ENCODE measurements at regions not wholly inside any gene's neighbourhood (a gene's known extent, or its start where the extent isn't known, plus 50 kb on each side); places are given as distances from the start of the nearest gene placed in this dataset.
"Not testable (repeated sequence)": the region's sequence is repeated elsewhere in the genome, so short reads cannot be mapped to it uniquely, and the experiment has no call there.

GRCh38 chr6:115441651-115442050, 619.0 kb downstream of the FRK start:
- no peak for DNase-seq (ENCODE audit: low read depth, low spot score)

DNA sequence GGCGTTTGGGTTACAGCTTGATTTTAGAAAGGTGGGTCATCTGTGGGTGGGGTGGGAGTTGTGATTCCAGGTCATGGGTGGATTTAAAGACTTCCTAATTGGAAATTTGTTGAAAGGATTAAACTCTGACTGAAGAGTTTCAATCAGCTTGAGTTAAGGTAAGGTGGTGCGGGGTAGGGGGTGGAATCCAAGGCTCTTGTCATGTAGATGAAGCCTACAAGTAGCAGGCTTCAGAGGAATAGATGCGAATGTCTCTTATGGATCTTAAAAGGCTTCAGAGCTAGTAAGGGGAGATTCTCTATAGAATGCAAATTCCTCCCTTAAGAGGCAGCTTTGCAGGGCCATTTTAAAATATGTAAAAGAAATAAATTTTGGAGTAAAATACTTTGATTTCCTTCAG, 645.3 kb downstream of the FRK start:
- no peak for DNase-seq (ENCODE audit: low read depth, low spot score)

GRCh38 chr6:115414916-115415315, 645.8 kb downstream of the FRK start:
- DNase-seq (ENCODE audit: low read depth, low spot score), result not testable (repeated sequence)

GRCh38 chr6:115411756-115412155, 648.9 kb downstream of the FRK start:
- no peak for DNase-seq (ENCODE audit: low read depth, low spot score)

DNA sequence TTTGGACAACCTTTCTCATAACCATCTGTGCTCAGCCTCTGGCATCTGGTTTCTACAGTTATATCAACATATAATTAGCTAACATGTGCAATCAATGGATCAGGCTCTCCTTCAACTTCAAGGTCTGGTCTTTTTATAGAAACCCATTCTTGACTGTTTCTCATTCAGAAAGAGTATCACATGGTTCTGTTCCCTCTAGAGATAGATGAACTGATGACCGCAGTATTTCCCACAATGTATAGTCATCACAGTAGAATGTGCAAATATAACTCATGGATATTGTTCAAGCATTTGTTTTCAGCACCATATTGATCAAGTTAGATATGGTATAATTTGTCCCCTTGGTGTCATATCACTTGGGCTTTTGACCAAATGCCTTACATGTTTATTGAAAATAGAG, 656.2 kb downstream of the FRK start:
- no peak for DNase-seq (ENCODE audit: low read depth, low spot score)

DNA sequence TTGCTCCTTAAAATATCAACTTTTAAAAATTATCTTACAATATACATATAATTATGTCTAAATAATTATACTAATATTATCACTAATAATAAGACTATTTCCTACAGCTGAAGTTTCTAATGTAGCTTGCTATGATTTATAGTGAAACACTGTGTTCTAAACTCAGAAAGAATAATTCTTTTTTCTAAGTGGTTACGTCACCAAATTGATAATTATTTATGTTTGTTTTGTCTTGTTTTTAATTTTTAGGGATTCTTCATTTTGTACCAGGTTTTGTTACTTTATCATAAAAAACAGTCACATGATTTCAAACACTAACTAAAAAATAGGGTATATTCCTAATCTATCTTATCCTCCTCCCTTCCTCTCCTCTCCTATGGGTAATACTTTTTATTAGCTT, 662.1 kb downstream of the FRK start:
- no peak for DNase-seq (ENCODE audit: low read depth, low spot score)

DNA sequence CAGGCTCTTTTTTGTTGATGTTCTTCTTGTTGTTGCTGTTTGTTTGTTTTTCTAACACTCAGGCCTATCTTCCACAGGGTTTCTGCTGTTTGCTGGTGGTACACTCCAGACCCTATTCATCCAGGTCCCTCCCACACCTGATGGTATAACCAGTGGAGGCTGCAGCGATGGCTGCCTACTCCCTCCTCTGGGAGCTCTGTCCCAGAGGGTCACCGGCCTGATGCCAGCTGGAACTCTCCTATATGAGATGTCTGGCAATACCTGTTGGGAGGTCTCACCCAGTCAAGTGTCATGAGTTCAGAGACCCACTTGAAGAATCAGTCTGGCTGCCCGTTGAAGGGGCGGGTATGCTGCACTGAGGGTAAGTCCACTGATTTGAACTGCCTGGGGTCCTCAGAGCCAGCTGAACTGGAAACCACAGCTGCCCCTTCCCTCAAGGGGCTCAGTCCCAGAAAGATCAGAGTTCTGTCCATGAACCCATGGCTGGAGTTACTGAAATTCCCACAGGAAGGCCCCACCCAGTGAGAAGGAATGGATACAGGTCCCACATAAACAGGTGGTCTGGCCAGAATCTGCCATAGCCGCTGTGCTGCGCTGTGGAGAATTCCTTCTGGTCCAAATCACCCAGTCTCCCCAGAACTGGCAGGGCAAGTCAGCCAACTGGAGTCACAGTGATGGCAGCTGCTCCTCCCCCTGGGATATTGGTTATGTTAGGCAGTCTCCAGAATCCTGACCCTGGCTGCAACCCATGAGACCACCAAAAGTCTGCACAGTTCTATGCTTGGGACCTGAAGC, 664.4 kb downstream of the FRK start:
- no peak for DNase-seq (ENCODE audit: low read depth, low spot score)

- no peak for DNase-seq (ENCODE audit: low read depth, low spot score)
These were observed 666.9 kb downstream of the FRK start for GRCh38 chr6:115393821-115394220.

- DNase-seq (ENCODE audit: low read depth, low spot score), result no peak
These were observed 690.5 kb downstream of the FRK start for GRCh38 chr6:115370202-115370601.

DNA sequence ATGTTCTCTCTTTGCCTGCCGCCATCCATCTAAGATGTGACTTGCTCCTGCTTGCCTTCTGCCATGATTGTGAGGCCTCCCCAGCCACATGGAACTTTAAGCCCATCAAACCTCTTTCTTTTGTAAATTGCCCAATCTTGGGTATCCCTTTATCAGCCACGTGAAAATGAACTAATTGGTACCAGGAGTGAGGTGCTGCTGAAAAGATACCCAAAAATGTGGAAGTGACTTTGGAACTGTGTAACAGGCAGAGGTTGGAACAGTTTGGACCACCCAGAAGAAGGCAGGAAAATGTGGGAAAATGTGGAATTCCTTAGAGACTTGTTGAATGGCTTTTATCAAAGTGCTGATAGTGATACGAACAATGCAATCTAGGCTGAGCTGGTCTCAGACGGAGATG, 694.9 kb downstream of the FRK start:
- DNase-seq (ENCODE audit: low read depth, low spot score), result no peak

- DNase-seq (ENCODE audit: low read depth, low spot score), result no peak
These were observed 697.3 kb downstream of the FRK start for GRCh38 chr6:115363379-115363778.

GRCh38 chr6:115362234-115362633, 698.5 kb downstream of the FRK start:
- DNase-seq (ENCODE audit: low read depth, low spot score), result no peak

DNA sequence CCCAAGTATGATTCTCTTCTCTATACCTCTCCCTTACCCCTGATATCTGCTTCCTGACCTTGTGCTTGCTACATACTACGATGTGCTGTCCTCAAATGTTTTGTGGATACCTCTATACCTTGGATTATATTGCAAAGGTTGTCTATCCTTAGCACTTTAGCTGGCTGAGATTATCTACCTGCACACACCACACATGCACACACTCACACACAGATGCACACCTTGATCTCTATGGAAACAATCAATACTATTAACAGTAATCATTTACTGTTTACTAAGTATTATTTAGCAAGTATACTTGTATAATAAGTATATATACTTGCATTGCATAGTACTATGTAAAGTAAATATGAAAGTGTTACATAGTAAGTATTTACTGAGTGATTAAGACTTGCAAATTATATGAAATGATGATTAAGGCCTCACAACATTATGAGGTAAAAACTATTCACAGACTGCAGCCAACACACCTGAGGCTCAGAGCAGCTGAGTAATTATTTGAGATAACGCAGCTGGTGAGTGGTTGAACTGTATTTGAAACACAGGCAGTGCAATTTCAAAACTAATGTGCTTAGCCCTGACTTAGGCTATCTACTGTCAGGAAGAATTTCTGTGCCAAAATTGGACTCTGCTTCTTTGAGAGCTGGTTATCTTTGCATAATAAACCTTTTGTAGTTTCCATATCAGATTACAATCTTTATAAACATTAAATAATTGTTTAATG, 699.9 kb downstream of the FRK start:
- no peak for DNase-seq (ENCODE audit: low read depth, low spot score)

DNA sequence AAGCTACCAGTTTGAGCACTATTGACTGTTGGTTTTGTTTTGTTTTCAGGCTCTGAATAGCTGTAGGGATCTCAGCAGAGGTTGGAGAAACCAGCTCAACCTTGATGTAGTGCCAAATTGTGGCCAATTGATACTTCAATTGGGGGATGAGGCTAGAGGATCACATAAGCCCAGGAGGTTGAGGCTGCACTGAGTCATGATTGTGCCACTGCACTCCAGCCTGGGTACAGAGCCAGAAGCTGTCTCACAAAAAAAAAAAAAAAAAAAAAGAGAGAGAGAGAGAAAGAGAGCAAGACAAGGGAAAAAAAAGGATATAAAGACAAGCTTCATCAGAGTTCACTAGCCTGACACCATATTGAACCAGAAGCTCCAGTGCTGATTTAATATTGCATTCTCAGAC, 702.1 kb downstream of the FRK start:
- no peak for DNase-seq (ENCODE audit: low read depth, low spot score)

DNA sequence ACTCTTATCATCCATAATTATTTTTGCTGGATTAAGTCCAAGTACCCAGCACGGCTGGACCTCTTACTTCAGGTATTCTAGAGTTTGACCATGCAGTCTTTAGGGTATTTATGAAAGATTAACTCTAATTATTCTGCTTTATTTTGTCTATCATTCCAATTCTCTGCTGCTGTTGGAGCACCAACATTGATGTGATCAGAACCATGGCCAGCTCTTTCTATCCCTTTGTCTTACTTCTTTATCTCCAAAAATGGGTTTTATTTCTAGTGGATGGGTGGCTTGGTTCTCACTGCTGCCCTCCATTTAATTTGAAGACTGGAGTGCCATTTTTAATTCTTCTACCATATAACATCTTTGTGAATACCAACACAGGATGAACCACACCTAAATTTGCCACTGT, 704.3 kb downstream of the FRK start:
- DNase-seq (ENCODE audit: low read depth, low spot score), result no peak

DNA sequence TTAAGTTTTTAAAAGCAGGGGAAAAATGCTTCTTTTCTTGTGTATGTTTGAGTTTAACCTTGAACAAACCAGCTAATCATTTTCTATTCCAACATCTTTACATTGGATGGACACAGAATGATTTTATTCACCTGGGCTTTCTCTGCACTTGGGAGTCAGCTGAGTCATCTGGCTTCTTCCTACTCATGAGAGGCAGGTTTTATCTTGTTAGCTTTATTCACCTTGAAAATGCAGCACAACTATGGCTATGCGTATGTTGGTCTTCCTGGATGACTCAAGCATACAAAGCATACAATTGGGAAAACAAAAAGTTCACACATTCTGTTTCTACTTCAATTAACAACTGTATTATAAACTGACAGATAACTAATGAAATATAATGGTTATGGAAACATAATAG, 737.7 kb downstream of the FRK start:
- DNase-seq (ENCODE audit: low read depth, low spot score), result no peak

GRCh38 chr6:115319823-115320222, 740.9 kb downstream of the FRK start:
- DNase-seq (ENCODE audit: low read depth, low spot score), result no peak

DNA sequence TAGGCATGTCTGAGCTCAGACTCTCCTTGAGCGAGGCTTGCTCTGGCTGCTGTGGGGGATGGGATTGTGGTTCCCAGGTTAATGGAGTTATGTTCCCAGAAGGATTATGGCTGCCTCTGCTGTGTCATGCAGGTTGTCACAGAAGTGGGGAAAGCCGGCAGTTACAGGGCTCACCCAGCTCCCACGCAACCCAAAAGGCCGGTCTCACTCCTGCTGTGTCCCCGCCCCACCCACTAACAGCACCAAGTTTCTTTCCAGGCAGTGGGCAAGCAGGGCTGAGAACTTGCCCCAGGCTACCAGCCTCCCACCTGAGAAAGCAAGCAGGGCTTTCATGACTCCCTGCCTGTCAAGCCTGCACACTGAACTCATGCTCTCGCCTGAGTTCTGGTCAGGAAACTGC, 750.5 kb downstream of the FRK start:
- no peak for DNase-seq (ENCODE audit: low read depth, low spot score)

GRCh38 chr6:115302731-115303130, 758.0 kb downstream of the FRK start:
- DNase-seq (ENCODE audit: low read depth, low spot score), result no peak

DNA sequence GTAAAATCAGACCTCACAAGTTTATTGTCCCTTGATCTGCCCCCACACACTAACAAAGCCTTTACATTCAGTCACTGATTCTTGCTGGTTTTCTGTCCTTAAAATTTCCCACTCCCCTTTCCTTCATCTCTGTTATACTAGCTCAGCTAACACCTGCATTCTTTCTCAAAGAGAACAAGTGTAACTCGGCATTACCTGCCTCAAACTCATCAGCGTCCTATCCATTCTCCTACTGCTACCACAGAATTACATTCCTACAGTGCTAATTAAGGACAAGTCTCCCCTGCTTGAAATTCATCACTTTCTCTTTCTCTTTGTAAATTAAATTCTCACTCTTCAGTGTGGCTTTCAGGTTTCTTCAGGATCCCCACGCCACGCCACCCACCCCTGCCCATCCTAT, 773.2 kb downstream of the FRK start:
- no peak for DNase-seq (ENCODE audit: low read depth, low spot score)

GRCh38 chr6:115276881-115277565, 783.7 kb downstream of the FRK start:
- no peak for DNase-seq (ENCODE audit: low read depth, low spot score)

DNA sequence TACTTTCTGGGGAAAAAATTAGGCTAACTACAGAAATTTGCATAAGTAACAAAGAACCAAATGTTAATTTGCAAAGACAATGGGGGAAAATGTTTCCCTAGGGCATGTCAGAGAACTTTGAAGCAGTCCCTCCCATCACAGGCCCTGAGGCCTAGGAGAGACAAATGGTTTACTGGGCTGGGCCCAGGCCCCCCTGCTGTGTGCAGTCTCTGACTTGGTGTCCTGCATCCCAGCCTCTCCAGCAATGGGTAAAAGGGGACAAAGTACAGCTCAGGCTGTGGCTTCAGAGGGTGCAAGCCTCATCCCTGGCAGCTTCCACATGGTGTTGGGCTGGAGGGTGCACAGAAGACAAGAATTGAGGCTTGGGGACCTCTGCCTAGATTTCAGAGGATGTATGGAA, 788.4 kb downstream of the FRK start:
- no peak for DNase-seq (ENCODE audit: low read depth, low spot score)

GRCh38 chr6:115271434-115271833, 789.3 kb downstream of the FRK start:
- DNase-seq (ENCODE audit: low read depth, low spot score), result no peak

All from smooth muscle cell of the brain vasculature (primary cell).